HG03103 (cell line): ENCODE measurements at regions not wholly inside any gene's neighbourhood (a gene's known extent, or its start where the extent isn't known, plus 50 kb on each side); places are given as distances from the start of the nearest gene placed in this dataset.
"Not testable (repeated sequence)": the region's sequence is repeated elsewhere in the genome, so short reads cannot be mapped to it uniquely, and the experiment has no call there.

ENCODE experiments used
- ATAC-seq: cut with Tn5 transposase; IDR thresholded peaks from one replicate; pipeline ENCODE4 v1.9.1; 2021; ENCODE audit warnings: low read depth; ENCODE audit not compliant: unreplicated experiment

DNA sequence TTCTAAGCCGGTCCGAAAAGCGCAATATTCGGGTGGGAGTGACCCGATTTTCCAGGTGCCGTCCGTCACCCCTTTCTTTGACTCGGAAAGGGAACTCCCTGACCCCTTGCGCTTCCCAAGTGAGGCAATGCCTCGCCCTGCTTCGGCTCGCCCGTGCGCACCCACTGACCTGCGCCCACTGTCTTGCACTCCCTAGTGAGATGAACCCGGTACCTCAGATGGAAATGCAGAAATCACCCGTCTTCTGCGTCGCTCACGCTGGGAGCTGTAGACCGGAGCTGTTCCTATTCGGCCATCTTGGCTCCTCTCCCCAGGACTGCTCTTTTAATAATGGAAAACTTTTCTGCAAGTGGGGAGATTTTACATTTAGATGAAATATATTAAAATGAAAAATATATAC, 297.5 kb downstream of the LNPK start:
- ATAC-seq, result not testable (repeated sequence)

DNA sequence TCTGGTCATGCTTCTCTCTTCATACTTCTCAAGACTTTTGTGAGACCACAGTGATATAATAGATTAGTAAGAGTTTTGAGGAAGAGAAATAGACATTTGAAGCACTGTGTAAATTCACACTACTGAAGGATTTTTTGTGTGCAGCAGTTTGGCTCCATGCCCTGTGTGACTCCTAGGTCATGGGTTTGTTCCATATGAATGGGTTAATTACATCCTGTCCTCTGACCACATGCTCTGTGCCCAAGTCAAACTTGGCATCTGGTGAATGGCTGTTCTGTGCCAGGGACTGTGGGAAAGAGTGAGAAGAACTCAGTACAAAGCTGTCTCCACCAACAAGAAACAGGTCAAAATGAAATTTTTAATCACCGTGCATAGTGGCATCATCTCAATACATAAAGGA, 304.0 kb downstream of the LNPK start:
- no peak for ATAC-seq

DNA sequence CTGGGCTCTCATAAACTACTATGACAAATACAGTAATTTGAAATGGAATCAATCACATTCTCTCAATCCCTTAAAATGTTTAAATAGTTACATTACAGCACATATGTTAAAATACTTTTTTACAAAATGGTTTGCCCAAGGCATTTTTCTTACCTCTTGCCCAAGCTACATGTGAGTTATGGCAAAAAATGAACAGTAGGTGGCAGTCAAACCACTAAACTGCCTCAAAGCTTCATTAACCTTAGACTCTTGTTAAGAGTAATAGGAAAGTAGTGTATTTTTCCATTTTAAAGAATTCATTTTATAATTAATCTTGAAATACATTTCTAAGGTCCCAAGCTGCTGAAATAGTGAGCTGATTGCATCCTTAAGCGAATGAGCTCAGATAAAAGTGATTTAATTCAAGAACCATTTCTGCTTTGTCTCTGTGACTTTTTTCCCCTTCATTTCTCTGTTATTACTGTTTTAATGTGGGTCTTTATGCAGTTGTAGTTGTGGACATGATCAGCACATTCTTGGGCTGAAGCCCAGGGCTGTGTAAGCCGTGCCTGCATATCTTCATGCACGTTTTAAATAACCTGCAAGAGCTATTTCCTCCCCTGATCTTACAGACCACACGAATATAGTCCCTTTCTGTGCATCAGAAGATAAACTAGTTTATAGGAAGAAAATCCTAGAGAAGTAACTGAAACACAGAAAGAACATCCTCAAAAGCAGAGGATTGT, 311.8 kb downstream of the LNPK start:
- ATAC-seq, result no peak

DNA sequence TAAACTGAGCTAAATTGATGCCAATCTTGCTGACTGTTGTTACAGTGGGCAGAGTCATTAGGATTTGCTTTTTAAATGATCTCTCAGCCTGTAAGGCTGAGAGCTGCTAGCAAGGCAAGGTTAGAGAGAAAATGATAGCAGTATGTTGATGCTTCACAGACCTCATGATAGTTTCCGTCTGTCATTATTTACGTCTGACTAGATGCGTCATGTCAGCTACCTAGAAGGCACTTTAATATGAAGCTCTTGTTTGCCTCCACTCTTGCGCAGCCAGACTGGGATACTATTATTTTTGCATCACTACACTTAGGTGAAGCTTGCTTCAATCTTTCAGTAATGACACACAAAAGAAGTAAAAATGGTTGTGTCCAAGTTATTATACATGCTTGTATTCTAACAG, 313.8 kb downstream of the LNPK start:
- ATAC-seq, result no peak

DNA sequence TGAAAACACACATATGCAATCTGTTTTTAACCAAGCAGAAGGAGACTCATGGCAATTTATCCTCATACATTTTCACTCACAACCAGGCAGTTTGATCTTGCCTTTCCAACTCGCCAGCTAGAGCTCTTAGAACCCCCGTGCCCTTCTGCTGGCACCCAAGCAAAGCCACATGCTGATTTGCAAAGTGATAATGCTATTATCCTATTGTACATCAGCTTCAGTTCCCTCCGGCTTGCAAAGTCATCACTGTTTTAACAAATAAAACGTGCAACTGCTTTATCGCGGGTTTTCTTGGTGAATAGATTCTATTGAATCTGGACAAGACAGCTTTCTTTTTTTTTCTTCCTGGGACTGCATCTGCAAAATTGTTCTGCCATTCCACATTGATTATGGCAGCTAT, 314.6 kb downstream of the LNPK start:
- no peak for ATAC-seq

DNA sequence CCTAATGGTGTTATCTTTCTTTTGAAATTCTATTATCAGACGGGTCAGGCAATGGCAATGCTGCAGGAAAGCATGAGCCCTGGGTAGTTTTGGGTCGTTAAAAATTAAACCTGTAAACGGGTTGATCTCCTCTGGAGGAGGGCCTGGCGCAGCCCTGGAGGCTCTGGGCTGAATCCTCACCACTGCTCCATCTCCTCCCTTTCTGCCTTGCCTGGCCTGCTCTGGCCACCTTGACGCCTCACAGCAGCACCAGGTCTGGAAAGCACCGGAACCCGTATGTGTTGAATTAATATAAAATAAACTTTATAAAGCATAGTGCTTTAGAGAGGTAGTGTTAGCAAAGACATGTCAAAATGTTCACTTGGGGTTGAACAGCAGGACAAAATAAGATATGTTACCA, 316.1 kb downstream of the LNPK start:
- ATAC-seq, result no peak

DNA sequence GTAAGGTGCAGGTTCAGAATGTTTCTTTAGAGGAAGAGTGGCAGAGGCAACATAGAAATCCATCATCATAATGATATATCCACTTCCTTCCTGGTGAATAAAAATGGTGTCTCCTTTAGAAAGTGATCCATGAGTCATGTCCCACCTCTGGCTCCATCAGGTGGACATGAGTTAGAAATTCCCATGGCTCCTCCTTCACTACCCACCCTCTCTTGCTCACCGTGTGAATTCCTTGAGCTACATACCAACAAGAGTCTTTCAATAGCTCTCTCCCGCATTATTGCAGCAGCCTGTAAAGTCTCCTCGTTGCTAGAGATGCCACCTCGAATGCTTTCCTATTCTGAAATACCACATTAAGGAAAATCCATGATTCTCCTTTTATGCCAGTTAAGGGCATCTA, 317.6 kb downstream of the LNPK start:
- ATAC-seq, result no peak

DNA sequence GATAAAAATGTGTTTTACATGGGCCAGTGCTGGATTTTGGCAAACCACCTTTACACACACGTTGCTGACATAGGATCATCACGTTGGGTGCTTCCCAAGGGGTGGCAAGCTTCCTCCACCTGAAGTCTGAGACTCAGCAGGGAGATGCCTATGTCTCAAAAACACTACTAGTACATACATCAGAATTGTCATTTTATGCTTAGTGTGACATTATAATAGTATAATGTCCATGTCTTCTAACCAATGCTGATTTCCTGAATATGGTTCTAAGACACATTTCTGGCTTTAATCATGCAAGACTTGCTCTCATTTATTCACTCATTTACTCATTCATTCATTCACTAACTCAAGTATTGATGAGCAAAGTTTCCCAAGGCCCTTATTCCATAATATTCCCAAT, 322.3 kb downstream of the LNPK start:
- no peak for ATAC-seq

DNA sequence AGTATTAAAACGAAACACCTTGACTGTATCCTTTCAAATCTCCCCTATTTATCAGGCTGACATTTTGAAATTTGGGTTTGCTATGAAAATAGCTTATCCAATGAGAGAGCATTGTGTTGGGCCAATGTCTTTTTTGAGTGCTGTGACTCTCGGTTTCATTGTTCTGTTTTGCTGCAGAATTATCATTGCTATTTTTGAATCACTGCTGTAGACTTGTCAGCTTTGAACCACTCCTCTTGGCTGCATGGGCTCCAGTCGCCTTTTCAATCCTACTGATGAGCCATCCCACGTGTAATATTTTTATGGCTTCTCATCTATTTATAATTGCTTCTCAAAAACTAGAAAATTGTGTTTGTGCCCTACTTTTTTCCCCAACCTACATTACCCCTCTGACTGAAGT, 322.8 kb downstream of the LNPK start:
- ATAC-seq, result no peak

DNA sequence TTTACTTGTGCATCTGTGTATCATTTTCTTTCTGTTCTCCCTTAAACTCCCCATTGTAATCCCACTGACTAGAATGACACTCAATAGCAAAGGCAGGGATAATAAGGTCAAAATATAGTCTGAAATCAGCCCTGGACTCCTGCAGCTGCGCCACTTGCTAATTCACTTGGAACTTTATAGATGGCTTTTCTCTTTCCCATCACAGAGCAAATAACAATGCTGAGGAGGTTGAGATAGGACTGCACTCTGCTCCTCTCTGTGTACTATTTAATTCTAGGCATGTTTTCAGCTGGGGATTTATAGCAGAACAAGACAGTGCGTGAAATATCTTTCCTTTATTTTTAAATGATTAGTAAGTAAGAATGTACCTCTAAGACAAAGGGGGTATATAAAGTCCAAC, 324.2 kb downstream of the LNPK start:
- no peak for ATAC-seq

DNA sequence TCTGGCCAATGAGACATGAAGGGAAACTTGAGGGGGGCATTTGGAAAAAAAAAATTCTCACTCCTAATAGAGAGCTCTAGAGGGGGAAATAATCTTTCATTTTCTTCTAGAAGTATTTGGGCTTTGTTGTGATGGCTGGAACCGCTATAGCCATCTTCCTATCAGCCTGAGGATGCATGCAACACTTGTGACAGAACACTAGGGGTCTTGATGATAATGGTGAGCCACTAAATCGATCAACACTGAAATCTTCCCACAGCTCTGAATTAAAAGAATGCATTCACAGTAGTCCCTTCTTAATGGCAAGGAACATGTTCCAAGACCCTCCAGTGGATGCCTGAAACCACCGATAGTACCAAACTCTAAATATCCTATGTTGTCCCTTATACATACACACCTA, 325.3 kb downstream of the LNPK start:
- no peak for ATAC-seq

DNA sequence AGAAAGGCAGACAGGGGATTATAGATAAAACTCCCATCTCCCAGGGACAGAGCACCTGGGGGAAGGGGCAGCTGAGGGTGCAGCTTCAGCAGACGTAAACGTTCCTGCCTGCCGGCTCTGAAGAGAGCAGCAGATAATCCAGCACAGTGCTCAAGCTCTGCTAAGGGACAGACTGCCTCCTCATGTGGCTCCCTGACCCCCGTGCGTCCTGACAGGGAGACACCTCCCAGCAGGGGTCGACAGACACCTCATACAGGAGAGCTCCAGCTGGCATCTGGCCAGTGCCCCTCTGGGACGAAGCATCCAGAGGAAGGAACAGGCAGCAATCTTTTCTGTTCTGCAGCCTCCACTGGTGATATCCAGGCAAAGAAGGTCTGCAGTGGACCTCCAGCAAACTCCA, 333.3 kb downstream of the LNPK start:
- not testable (repeated sequence) for ATAC-seq

DNA sequence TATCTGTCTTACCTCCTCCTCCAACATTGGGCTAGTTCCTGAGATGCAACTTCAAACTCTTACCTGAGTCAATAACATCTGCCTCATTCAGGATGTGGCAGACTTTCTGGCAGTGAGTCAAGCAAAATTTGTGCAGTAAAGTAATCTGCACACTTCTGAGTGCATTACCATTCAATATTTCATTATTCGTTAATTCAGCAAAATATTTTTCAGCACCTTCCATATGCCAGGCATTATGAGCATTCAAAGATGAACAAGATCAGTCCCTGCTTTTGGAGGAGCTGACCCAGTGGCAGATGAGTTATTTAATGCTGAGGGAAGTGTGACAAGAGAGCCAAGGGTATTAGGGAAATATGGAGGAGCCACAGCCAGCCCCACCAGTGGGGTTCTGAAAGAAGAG, 339.7 kb downstream of the LNPK start:
- ATAC-seq, result no peak

DNA sequence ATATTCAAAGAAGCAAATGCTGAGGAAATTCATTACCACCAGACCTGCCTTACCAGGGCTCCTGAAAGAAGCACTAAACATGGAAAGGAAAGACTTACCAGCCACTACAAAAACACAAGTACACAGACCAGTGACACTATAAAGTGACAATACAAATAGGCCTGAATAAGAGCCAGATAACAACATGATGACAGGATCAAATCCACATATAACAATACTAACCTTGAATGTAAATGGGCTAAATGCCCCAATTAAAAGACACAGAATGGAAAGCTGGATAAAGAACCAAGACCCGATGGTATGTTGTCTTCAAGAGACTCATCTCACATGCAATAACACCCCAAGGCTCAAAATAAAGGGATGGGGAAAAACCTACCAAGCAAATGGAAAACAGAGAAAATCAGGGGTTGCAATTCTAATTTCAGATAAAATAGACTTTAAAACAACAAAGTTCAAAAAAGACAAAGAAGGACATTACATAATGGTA, 353.4 kb downstream of the LNPK start:
- ATAC-seq, result no peak

DNA sequence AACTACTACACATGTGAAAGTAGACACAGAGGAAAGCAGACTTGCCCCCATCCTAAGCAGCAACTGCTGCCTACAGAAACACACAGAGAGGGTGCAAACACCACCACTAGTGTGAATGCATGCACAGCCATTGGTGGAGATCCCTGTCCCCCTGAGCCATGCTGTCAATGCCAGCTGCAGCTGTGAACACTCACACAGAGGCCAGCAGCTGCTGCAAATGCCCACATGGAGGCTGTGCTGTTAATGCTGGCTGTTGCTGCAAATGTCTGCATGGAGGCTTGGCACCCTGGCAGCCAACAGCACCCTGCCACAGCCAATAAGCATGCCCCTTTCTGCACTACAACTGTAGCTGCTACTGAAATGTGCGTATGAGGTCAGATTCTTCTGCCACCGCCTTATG, 355.0 kb downstream of the LNPK start:
- no peak for ATAC-seq

DNA sequence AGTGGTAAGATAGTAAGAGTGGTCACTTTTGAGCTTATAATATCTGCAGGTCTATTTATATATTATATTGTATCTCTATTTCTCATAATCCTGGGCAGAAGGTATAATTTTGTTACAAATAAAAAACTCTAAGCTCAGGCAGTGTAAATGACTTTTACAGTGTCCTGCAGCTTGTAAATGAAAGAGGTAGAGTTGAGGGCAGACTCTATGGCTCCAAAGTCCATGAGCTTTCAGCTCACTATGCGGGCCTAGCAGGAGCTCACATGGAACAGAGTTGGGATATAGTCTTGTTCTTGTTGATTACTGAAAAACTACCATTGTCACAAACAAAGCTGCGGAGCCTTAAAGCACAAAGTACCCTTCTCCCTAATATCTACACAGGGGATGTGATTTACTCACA, 361.4 kb downstream of the LNPK start:
- ATAC-seq, result no peak

DNA sequence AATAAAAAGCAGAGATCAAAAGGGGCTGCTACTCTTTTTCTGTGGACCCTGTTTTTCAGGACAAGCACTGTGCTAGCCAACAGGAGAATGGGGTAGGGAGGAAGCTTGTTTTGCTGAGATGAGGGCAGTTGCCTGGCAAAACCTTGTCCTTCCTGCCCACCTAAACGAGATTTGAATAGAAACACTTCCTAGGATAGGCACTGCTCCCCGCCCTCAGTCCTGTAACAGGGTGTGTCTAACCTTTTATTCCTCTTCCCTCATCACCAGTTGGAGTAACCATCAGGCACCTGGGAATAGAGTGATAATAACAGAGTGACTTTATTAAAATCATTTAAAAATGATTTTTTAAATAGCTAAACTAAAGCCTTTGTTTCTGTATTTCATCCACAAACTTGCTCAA, 368.8 kb downstream of the LNPK start:
- no peak for ATAC-seq

DNA sequence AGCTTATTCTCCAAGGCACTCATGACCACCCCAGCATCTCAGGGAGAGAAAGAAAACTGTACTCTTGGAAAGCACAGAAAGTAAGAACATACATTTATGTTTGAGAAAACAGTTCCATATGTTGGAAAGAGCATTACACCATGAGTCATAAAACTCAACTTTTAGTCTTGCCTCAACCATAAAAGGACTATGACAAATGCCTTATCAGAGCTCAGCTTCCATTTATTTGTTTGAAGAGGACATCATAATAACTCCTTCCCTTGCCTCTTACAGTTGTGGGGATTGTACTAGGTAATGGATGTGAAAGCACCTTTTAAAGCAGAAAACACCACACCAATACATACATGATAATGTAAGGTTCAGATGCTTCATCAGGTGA, 370.8 kb downstream of the LNPK start:
- ATAC-seq, result no peak

DNA sequence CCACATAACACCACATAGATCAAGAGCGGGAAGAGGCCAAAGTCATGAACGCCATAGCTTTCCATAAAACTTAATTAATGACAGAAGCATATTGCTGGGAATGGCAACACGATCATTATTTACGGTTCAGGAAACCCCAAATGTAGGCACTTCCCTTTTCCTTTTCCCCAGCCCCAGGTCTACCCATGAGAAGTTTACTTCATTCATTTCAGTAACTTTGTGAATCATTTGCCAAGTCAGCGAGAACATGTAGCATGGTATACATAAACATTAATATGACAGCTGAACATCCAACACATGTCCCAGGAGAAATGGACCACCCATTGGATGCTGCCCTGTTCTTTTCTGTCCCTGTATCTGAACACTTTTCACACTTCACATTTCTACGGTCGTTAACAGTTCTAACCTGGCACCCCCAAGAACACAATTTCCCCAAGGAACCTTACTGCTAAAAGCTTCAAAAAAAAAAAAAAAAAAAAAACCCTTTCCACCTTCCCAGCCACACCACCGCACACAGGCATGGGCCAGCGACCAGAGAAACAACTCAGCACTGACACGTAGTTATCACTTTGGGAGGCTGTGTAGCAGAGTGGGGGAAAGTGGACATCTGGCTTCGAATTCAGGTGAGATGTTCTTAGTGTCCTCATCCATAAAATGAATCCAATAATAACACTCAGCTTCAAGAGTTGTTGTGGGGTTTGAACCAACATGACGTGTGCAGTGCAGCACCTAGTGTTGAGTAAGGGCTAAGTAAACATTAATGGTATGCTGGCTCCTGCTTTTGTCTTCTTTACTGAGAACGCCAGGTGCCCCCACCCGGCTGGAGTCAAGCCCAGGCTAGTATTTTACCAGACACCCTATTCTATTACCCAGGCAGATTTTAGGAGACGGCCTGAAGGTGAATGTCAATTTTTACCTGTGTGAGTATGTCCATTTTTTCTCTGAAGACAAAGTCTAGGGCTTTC, 371.5 kb downstream of the LNPK start:
- ATAC-seq, result no peak

DNA sequence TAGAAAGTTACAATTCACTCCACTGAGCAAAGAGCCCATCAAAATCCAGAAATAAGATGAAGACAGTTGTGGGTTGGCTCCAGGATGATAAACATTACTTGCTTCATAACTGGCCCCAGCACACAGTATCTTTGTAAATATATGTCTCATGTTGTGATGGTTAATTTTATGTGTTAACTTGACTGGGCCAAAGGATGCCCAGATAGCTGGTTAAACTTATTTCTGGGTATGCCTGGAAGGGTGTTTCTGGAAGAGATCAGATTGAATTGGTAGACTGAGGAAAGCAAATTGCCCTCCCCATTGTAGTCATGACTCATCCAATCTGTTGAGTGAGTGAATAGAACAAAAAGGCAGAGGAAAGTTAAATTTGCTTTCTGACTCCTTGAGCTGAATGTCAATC, 373.8 kb downstream of the LNPK start:
- ATAC-seq, result no peak

DNA sequence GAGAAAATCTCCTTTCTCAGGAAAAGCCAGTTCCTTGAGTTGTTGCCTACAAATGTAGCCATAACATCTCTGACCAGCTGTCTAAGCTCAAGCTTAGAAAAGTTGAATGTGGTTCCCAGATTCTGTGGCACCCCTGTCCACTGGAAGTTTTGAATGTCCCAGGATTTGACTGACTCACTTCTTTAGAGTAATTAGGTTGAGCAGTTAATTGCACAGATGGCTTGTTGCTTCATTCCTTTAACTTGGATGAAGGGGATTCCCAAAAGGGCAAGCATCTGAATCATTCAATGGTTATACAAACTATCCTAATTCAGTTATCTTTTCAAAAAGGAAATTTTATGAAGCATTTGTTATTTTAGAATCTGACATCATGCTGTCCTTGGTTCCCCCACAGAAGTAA, 374.7 kb downstream of the LNPK start:
- ATAC-seq, result no peak

DNA sequence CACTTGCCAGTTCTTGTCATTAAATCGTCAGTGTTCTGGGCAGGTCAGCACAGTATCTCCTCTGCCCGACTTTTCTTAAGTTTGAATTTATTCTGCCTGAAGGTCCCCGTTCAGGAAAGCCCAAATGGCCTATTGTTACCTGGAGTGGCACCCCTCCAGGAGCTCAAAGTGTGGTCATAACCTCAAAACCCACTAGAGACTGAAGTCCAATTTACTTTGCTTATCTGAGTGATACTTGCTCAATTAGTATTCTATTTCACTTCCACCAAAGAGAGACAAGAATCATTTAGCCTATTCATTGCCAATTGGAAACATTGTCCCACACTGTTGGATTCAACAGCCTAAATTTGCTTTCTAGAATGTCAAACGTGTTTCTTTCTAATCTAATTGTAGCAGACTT, 375.3 kb downstream of the LNPK start:
- ATAC-seq, result no peak
